Femur (tissue), 1 donor: ENCODE measurements at regions not wholly inside any gene's neighbourhood (a gene's known extent, or its start where the extent isn't known, plus 50 kb on each side); places are given as distances from the start of the nearest gene placed in this dataset.

Experiments used
- DNase-seq: peaks from one replicate; pipeline ENCODE4 v3.0.0-alpha.2; 2017

GRCh38 chr4:146998157-146998556 lies 52.5 kb upstream of the TTC29 start:
- no peak for DNase-seq

- no peak for DNase-seq
Observed at GRCh38 chr4:147003956-147004809, 58.5 kb upstream of the TTC29 start.

- DNase-seq: no peak
Observed at GRCh38 chr4:147006229-147006628, 60.6 kb upstream of the TTC29 start.

GRCh38 chr4:147009875-147010274 lies 64.2 kb upstream of the TTC29 start:
- DNase-seq: no peak

- no peak for DNase-seq
Observed at GRCh38 chr4:147011411-147011810, 65.7 kb upstream of the TTC29 start.

- DNase-seq: no peak
Observed at GRCh38 chr4:147012059-147012707, 66.5 kb upstream of the TTC29 start.

GRCh38 chr4:147014946-147015345 lies 69.3 kb upstream of the TTC29 start:
- DNase-seq: no peak

- DNase-seq: no peak
Observed at GRCh38 chr4:147015491-147015890, 69.8 kb upstream of the TTC29 start.

- DNase-seq: no peak
Observed at GRCh38 chr4:147017081-147017480, 71.4 kb upstream of the TTC29 start.

- peak; percentile 55 for DNase-seq
Observed at GRCh38 chr4:147019091-147019490, 73.4 kb upstream of the TTC29 start.

- DNase-seq: no peak
Observed at GRCh38 chr4:147020456-147020855, 74.8 kb upstream of the TTC29 start.

- DNase-seq: no peak
Observed at GRCh38 chr4:147025042-147025441, 79.4 kb upstream of the TTC29 start.

GRCh38 chr4:147029296-147029695 lies 83.6 kb upstream of the TTC29 start:
- no peak for DNase-seq

GRCh38 chr4:147034372-147034771 lies 88.7 kb upstream of the TTC29 start:
- DNase-seq: no peak

GRCh38 chr4:147037069-147037468 lies 91.4 kb upstream of the TTC29 start:
- DNase-seq: no peak

- no peak for DNase-seq
Observed at GRCh38 chr4:147039976-147040575, 94.4 kb upstream of the TTC29 start.

GRCh38 chr4:147040874-147041273 lies 95.2 kb upstream of the TTC29 start:
- no peak for DNase-seq

GRCh38 chr4:147041376-147041775 lies 95.7 kb upstream of the TTC29 start:
- no peak for DNase-seq

GRCh38 chr4:147042046-147042445 lies 96.4 kb upstream of the TTC29 start:
- DNase-seq: no peak

- no peak for DNase-seq
Observed at GRCh38 chr4:147044241-147044640, 98.6 kb upstream of the TTC29 start.

- DNase-seq: peak; percentile 32
Observed at GRCh38 chr4:147049946-147050345, 104.3 kb upstream of the TTC29 start.

- DNase-seq: no peak
Observed at GRCh38 chr4:147050356-147050765, 104.7 kb upstream of the TTC29 start.

GRCh38 chr4:147052361-147052760 lies 106.7 kb upstream of the TTC29 start:
- DNase-seq: no peak
